ENCODE measurements at regions not wholly inside any gene's neighbourhood (a gene's known extent, or its start where the extent isn't known, plus 50 kb on each side); places are given as distances from the start of the nearest gene placed in this dataset.
"Not testable (repeated sequence)": the region's sequence is repeated elsewhere in the genome, so short reads cannot be mapped to it uniquely, and the experiment has no call there.

- not testable (repeated sequence) for TF ChIP-seq POLR2AphosphoS5, POLR2A, TAF1 (IDR thresholded peaks at IDR 0.05; ENCODE audit: low read depth, low read length)
These were observed 200.8 kb downstream of the LIPI start for GRCh38 chr21:14009990-14010389.
